Panc1 (cell line): ENCODE measurements at regions not wholly inside any gene's neighbourhood (a gene's known extent, or its start where the extent isn't known, plus 50 kb on each side); places are given as distances from the start of the nearest gene placed in this dataset.

ENCODE experiments used
- ATAC-seq: fragments of 200-7000 bp; cut with Tn5 transposase; 2 replicates; pipeline ENCODE4 v1.9.1; 2020; ENCODE audit warnings: mild to moderate bottlenecking, moderate library complexity
- BruUV-seq: library from RNA; stranded (reverse); fragments of 400-500 nt; replicated peaks from 2 replicates; lab custom pipeline; 2021; lab: Mats Ljungman, UMichigan
- CTCF ChIA-PET: fragments of 300-600 bp; sonication (Branson Sonifier 250); formaldehyde crosslinking; loops from one replicate; lab custom pipeline; 2022; ENCODE audit warnings: antibody characterized with exemption; lab: Charles Lee
- POLR2A ChIA-PET: fragments of 300-600 bp; sonication (Branson Sonifier 250); formaldehyde crosslinking; loops from one replicate; lab custom pipeline; 2022; ENCODE audit warnings: antibody characterized with exemption; lab: Charles Lee
- DNase-seq: peaks from one replicate; pipeline ENCODE4 v3.0.0-alpha.2; 2010; ENCODE audit warnings: low read depth, low spot score
- H3K27ac ChIP-seq: 2 replicates; pipeline ENCODE4 v1.5.1; 2011; ENCODE audit warnings: mild to moderate bottlenecking, low read length, inconsistent platforms
- H3K27me3 ChIP-seq: fragments of 200-500 bp; sonication (Bioruptor generic); 2 replicates; pipeline ENCODE4 v1.6.0; 2014; ENCODE audit warnings: low read length, inconsistent platforms; ENCODE audit not compliant: control insufficient read depth, insufficient read depth
- H3K36me3 ChIP-seq: fragments of 200-500 bp; sonication (Bioruptor generic); 2 replicates; pipeline ENCODE4 v1.5.1; 2014; ENCODE audit warnings: inconsistent platforms, mild to moderate bottlenecking, low read length, moderate library complexity; ENCODE audit not compliant: control insufficient read depth, insufficient read depth
- H3K4me1 ChIP-seq: 2 replicates; pipeline ENCODE4 v1.5.1; 2011; ENCODE audit warnings: inconsistent platforms, mild to moderate bottlenecking, low read length, moderate library complexity; ENCODE audit not compliant: control insufficient read depth, insufficient read depth
- H3K4me3 ChIP-seq, 2 experiments: 2 replicates each; pipeline ENCODE4 v1.5.1; 2011 to 2012; ENCODE audit warnings: low read depth in 2 of 2, low read length in 2 of 2, mild to moderate bottlenecking in 2 of 2, inconsistent platforms in 1 of 2, moderate library complexity in 1 of 2
- H3K9me3 ChIP-seq: fragments of 200-500 bp; sonication (Bioruptor generic); 2 replicates; pipeline ENCODE4 v1.5.1; 2014; ENCODE audit warnings: low read depth, mild to moderate bottlenecking, inconsistent platforms, low read length, moderate library complexity; ENCODE audit not compliant: control insufficient read depth, insufficient read depth
- POLR2AphosphoS5 ChIP-seq: IDR thresholded peaks from 2 replicates; pipeline ENCODE4 v1.6.1; 2012; ENCODE audit warnings: mild to moderate bottlenecking, low read depth, low read length, moderate library complexity
- SIN3A ChIP-seq: IDR thresholded peaks from 2 replicates; pipeline ENCODE4 v1.6.1; 2012; ENCODE audit warnings: low read depth, mild to moderate bottlenecking, low read length, moderate library complexity, borderline replicate concordance; ENCODE audit not compliant: insufficient read depth
- TCF7L2 ChIP-seq: IDR thresholded peaks from 2 replicates; pipeline ENCODE4 v1.6.1; 2011; ENCODE audit warnings: mild to moderate bottlenecking, low read depth, low read length, inconsistent platforms
- in situ Hi-C: cut with HindIII; loops from 2 replicates; pipeline ENCODE4 v1.10.0; 2016; ENCODE audit warnings: low sequenced_read_pairs, low pct_unique_long_range_greater_than_20kb
- intact Hi-C: fragments of 100-400 bp; cut with micrococcal nuclease; formaldehyde crosslinking; loops from one replicate; pipeline ENCODE4 v1.10.0; 2022; ENCODE audit not compliant: unreplicated experiment
- TF ChIP-seq, protein P1 (sequence below): fragments of 450-650 bp; IDR thresholded peaks from 2 replicates; pipeline ENCODE4 v1.5.1; 2017; ENCODE audit warnings: mild to moderate bottlenecking
- TF ChIP-seq, protein P2 (sequence below), 2 experiments: IDR thresholded peaks; 2 replicates each; pipeline ENCODE4 v1.6.1; 2011 to 2012; ENCODE audit warnings: low read depth in 2 of 2, control low read depth in 1 of 2, low read length in 1 of 2, mild to moderate bottlenecking in 1 of 2, moderate library complexity in 1 of 2; ENCODE audit not compliant: insufficient read depth in 1 of 2

GRCh38 chr1:216902669-216903381 is 179.6 kb upstream of the ESRRG start:
- no TSS peak for BruUV-seq
- Histone ChIP-seq H3K27me3 (no peaks in the 10 kb centered on the region), H3K4me3 (no peak overlapping the region), H3K4me1 (no peaks in the 10 kb centered on the region), H3K27ac (no peak overlapping the region), H3K9me3 (no peaks in the 10 kb centered on the region), H3K36me3 (no peaks in the 10 kb centered on the region)
- in situ Hi-C loops (no loop called here), intact Hi-C loops (no loop called here)
- POLR2A ChIA-PET: interaction anchor here (0.7 kb wide), 1 partner anchor 667 kb away, joined by 4 read pairs; no protein-coding TSS in a partner anchor
- CTCF ChIA-PET: no interaction called here
- no peak for TF ChIP-seq SIN3A
- TF ChIP-seq, protein P1, sequence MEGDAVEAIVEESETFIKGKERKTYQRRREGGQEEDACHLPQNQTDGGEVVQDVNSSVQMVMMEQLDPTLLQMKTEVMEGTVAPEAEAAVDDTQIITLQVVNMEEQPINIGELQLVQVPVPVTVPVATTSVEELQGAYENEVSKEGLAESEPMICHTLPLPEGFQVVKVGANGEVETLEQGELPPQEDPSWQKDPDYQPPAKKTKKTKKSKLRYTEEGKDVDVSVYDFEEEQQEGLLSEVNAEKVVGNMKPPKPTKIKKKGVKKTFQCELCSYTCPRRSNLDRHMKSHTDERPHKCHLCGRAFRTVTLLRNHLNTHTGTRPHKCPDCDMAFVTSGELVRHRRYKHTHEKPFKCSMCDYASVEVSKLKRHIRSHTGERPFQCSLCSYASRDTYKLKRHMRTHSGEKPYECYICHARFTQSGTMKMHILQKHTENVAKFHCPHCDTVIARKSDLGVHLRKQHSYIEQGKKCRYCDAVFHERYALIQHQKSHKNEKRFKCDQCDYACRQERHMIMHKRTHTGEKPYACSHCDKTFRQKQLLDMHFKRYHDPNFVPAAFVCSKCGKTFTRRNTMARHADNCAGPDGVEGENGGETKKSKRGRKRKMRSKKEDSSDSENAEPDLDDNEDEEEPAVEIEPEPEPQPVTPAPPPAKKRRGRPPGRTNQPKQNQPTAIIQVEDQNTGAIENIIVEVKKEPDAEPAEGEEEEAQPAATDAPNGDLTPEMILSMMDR: no peak
- TF ChIP-seq, protein P2, sequence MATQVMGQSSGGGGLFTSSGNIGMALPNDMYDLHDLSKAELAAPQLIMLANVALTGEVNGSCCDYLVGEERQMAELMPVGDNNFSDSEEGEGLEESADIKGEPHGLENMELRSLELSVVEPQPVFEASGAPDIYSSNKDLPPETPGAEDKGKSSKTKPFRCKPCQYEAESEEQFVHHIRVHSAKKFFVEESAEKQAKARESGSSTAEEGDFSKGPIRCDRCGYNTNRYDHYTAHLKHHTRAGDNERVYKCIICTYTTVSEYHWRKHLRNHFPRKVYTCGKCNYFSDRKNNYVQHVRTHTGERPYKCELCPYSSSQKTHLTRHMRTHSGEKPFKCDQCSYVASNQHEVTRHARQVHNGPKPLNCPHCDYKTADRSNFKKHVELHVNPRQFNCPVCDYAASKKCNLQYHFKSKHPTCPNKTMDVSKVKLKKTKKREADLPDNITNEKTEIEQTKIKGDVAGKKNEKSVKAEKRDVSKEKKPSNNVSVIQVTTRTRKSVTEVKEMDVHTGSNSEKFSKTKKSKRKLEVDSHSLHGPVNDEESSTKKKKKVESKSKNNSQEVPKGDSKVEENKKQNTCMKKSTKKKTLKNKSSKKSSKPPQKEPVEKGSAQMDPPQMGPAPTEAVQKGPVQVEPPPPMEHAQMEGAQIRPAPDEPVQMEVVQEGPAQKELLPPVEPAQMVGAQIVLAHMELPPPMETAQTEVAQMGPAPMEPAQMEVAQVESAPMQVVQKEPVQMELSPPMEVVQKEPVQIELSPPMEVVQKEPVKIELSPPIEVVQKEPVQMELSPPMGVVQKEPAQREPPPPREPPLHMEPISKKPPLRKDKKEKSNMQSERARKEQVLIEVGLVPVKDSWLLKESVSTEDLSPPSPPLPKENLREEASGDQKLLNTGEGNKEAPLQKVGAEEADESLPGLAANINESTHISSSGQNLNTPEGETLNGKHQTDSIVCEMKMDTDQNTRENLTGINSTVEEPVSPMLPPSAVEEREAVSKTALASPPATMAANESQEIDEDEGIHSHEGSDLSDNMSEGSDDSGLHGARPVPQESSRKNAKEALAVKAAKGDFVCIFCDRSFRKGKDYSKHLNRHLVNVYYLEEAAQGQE (IDR thresholded peaks at IDR 0.05; ENCODE audit: insufficient read depth in 1 of 2, low read depth in 2 of 2, low read length in 1 of 2): no peak
- TF ChIP-seq POLR2AphosphoS5: no peak
- no peak for TF ChIP-seq TCF7L2
- DNase-seq (no peak), ATAC-seq (no peak)

DNA sequence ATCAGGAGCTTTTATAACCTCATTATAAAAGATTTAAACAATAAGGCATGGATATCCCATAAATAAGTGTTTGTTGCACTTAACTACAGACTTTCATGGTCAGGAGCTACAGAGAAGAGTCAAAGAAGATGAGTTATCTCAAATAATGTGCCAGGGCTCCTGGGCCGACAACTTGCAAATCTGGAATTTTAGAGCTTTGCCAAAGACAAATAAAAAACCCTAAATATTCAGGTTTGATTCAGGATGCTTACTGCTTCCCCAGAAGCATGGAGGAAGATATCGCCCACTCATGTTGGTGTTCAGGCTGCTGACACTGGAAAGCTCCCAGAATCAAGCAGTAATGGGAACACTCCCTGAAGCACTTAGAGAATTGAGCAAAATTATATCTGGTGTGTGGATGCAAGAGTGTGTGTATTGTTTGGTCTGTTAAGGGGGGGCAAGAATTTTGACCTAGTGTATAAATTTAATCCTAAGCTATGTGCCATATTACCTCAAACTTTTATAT is 176.9 kb upstream of the ESRRG start:
- in situ Hi-C loops (no loop called here), intact Hi-C loops (no loop called here)
- ATAC-seq: no peak
- H3K27ac ChIP-seq: no peak overlapping the region
- ChIA-PET POLR2A (no interaction called here), CTCF (no interaction called here)
- no peaks in the 10 kb centered on the region for H3K27me3 ChIP-seq
- no peaks in the 10 kb centered on the region for H3K36me3 ChIP-seq
- H3K9me3 ChIP-seq: no peaks in the 10 kb centered on the region
- BruUV-seq: no TSS peak
- no peak for TF ChIP-seq TCF7L2
- no peak for TF ChIP-seq SIN3A
- TF ChIP-seq, protein P1: no peak
- TF ChIP-seq, protein P2 (IDR thresholded peaks at IDR 0.05; ENCODE audit: insufficient read depth in 1 of 2, low read depth in 2 of 2, low read length in 1 of 2): no peak
- TF ChIP-seq POLR2AphosphoS5: no peak
- H3K4me3 ChIP-seq: no peak overlapping the region
- H3K4me1 ChIP-seq: no peaks in the 10 kb centered on the region
- no peak for DNase-seq
